OCI-LY1 (cell line): ENCODE measurements at regions not wholly inside any gene's neighbourhood (a gene's known extent, or its start where the extent isn't known, plus 50 kb on each side); places are given as distances from the start of the nearest gene placed in this dataset.

Experiments
- CTCF ChIP-seq: fragments of 200-600 bp; sonication (generic), shearing (Covaris generic); IDR thresholded peaks from 2 replicates; pipeline ENCODE4 v1.5.1; 2017; ENCODE audit warnings: mild to moderate bottlenecking, antibody characterized with exemption, low read length, moderate library complexity, mixed read lengths
- EZH2 ChIP-seq: fragments of 200-600 bp; sonication (generic), shearing (Covaris generic); IDR thresholded peaks from 2 replicates; pipeline ENCODE4 v1.8.0; 2017; ENCODE audit warnings: borderline replicate concordance, mixed run types, mild to moderate bottlenecking, antibody characterized with exemption, low read length, moderate library complexity, mixed read lengths

- TF ChIP-seq CTCF (no peak), EZH2 (no peak)
Measured at GRCh38 chr2:209121691-209122090, 302.2 kb upstream of the MAP2 start.
